HEK293T (cell line): ENCODE measurements at regions not wholly inside any gene's neighbourhood (a gene's known extent, or its start where the extent isn't known, plus 50 kb on each side); places are given as distances from the start of the nearest gene placed in this dataset.

ENCODE experiments used
- BHLHE40 ChIP-seq: fragments of 450-650 bp; IDR thresholded peaks from 2 replicates; pipeline ENCODE4 v1.6.1; 2016; ENCODE audit warnings: mild to moderate bottlenecking, moderate library complexity, borderline replicate concordance
- ELF4 ChIP-seq: fragments of 450-650 bp; IDR thresholded peaks from 2 replicates; pipeline ENCODE4 v1.6.1; 2017; ENCODE audit warnings: antibody characterized with exemption
- FOXA1 ChIP-seq: fragments of 450-650 bp; IDR thresholded peaks from 2 replicates; pipeline ENCODE4 v1.6.1; 2016; ENCODE audit warnings: mild to moderate bottlenecking
- FOXK2 ChIP-seq: fragments of 450-650 bp; IDR thresholded peaks from 2 replicates; pipeline ENCODE4 v1.6.1; 2016; ENCODE audit warnings: mild to moderate bottlenecking
- FOXM1 ChIP-seq: fragments of 450-650 bp; IDR thresholded peaks from 2 replicates; pipeline ENCODE4 v1.6.1; 2017; ENCODE audit warnings: mild to moderate bottlenecking, borderline replicate concordance
- HDGF ChIP-seq: fragments of 450-650 bp; IDR thresholded peaks from 2 replicates; pipeline ENCODE4 v1.6.1; 2017; ENCODE audit warnings: antibody characterized with exemption, borderline replicate concordance
- LEF1 ChIP-seq: fragments of 450-650 bp; IDR thresholded peaks from 2 replicates; pipeline ENCODE4 v1.6.1; 2017; ENCODE audit warnings: mild to moderate bottlenecking, borderline replicate concordance
- PKNOX1 ChIP-seq: fragments of 450-650 bp; IDR thresholded peaks from 2 replicates; pipeline ENCODE4 v1.6.1; 2016
- SP1 ChIP-seq: fragments of 450-650 bp; IDR thresholded peaks from 2 replicates; pipeline ENCODE4 v1.6.1; 2017
- TARDBP ChIP-seq: fragments of 450-650 bp; IDR thresholded peaks from 2 replicates; pipeline ENCODE4 v1.6.1; 2016

- TF ChIP-seq ELF4 (no peak), PKNOX1 (no peak), BHLHE40 (no peak), SP1 (no peak), FOXA1 (no peak), LEF1 (no peak), TARDBP (no peak), FOXM1 (no peak), FOXK2 (no peak), HDGF (no peak)
These were observed 208.2 kb downstream of the DIO2 start for GRCh38 chr14:80003138-80003537.
